ENCODE measurements at regions not wholly inside any gene's neighbourhood (a gene's known extent, or its start where the extent isn't known, plus 50 kb on each side); places are given as distances from the start of the nearest gene placed in this dataset.

DNA sequence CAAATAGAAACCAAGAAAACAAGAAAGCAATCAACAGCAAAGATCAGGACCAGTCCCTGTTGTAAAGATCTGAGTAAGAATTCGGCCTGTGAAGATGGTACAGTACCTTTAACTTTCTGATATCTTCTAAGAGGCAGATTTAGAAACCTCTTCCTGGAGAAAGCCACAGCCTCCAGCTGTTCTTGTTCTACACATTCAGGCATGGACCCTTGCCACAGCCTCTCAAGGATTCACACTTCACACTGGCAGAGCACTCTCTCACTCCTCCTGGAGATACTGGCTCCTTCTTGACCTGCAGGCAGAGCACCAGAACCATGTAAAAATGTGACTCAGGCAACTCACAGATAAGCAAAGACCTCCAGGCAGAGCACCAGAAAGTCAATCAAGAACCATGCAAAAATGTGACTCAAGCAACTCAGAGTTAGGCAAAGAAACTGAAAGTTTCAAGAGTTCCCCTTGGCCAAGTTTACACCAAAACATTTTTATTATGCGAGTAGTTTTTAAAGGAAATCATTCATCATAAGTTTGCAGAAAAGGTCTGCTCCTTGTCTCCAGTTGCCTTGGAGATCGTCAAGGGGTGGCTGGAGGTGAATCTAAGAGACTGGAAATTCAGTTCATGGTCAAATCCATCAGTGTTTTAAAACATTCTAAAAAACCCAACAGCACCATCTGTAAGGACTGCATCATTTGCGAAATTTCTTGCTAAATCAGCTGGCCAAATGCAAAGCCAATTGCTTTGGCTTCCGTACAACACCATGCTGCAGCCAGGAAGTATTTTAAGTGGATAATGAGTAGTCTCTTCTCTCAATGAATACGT is 119.3 kb upstream of the MDM1 start:
- peak; percentile 8 for DNase-seq

- DNase-seq: no peak
Measured at GRCh38 chr12:68452078-68452715, 120.0 kb upstream of the MDM1 start.

DNA sequence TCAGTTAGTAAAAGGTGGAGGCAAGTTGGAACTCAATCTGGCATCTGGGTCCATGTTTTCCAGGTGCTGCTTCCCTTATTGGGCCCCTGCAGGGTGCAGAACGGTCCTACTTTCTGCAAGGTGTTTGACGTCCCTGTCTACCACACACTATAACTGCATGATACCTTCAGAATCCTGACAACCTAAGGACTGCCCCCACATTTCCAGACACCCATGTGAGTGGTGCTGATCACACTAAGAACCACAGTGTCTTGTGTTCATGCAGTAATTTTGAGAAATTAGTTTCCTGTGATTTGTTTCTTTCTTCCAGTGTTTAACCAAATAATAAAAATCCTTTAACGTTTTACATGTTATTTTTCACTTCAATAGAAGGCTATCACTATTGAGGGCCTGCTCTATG is 121.1 kb upstream of the MDM1 start:
- DNase-seq: no peak

- no peak for DNase-seq
Measured at GRCh38 chr12:68453876-68454275, 121.7 kb upstream of the MDM1 start.

GRCh38 chr12:68454892-68455291 is 122.7 kb upstream of the MDM1 start:
- DNase-seq: no peak

DNA sequence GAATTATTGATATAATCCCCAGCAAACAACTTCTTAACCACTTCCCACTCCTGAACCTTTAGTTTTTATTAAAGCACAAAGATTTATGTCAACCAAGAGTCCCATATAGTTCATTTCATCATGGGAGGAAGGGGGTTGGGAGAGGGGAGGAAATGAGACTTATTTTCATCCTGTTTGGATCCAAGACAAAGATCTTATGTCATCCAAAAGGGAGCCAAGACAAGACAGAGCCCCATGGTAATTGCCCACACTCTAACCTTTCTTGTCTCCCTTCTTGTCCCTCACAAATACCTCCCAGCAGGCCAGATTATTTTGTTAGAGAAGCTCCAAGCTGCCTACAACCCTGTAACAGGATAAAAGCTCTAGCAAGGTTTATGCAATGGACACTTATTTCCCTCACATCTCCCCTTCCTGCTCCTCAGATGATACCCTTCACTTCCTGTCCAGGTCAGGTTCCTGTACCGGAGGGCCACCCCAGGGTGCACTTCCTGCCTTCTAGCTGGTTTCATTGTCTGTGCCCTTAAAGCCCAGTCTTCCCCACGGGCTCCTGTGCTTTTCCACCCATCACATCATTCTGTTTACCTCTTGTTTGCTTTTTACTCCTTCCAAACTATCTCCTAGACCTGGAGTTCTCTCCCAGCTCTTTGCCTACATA is 123.7 kb upstream of the MDM1 start:
- no peak for DNase-seq

- DNase-seq: no peak
Measured at GRCh38 chr12:68458866-68459265, 126.7 kb upstream of the MDM1 start.

DNA sequence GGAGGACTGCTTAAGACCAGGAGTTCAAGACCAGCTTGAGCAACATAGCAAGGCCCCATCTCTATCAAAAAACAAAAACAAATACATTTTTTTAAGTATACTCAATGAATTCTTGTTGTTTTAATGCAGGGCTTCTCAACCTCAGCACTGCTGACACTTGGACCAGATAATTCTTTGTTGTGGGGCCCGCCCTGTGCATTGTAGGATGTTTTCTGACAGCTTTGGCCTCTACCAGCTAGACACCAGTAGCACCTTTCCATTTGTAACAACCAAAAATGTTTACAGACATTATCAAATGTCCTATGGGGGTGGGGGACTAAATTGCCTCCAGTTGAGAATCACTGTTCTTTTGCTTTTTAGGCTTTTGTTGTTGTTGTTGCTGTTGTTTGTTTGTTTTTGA is 128.1 kb upstream of the MDM1 start:
- DNase-seq: no peak

DNA sequence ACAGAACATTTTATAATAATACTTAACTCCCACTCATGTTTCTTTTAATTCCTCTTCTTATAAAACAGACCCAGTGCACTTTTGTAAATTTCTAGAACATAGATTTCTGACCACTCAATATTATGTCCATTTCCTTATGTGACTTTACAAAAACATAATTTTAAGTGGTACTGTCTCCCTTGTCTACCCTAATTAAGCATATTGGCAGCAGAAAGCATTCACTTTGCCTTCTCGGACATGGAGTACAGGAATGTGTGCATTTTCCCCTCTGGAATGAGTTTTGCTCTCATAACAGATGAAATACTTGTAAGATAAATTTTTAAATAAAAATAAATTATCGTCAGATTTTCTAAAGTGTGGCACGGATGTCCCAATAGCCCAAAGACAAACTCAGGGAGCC is 129.5 kb upstream of the MDM1 start:
- DNase-seq: no peak

GRCh38 chr12:68462803-68463202 is 130.6 kb upstream of the MDM1 start:
- no peak for DNase-seq

DNA sequence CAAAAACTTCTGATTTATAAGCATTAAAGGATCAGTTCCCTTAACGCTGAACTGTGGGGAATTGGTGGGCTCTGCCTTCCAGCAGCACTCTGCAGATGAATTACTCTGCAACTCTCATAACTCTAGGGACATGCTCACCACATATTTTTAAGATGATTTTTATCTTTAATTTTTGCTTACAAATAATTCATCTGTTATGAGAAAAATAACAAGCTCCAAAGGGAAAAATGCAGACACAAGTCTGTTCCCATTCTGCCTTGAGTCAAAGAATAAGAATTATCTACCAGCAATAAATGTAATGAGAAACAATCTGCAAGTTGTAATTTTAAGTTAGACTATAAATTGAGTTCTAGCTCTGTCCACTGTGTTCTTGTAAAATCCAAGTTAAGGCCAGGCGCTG is 133.1 kb upstream of the MDM1 start:
- DNase-seq: no peak

DNA sequence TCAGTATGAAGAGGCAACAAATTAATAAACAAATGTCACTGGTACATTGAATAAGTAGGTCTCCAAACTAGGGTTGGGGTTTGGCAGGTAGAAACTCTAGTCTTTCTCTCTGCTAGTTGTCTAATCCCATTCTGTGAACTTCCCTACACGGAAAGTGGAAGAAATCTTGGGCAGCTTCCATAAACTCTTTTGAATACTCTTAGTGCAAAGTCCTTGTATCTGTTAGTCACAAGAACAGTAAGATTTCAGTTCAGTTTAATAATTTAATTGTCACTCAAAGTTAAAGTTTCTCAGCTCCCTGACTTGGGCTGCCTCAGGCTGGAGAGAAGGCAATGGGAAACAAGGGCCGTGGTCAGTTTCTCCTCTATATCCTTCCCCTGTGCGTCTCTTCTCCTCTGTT is 135.4 kb upstream of the MDM1 start:
- DNase-seq: no peak

DNA sequence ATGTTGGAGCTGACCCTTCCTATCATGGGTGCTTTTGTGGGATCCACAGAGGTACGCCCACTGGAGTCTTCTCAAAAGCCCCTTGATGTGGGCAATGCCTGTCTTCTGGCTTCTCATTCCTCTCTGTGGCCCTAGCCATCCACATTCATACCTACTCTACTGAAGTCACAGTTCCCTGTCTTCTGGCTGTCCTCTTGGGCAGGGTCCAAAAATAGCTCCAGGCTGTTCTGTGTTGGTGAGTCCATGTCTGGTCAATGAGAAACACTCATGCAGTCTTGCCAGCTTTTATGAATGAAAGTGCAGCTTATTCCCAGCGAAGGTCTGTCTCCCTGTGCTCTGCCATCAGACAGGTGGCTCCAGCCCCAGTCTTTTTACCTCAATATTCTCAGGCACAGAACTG is 135.9 kb upstream of the MDM1 start:
- no peak for DNase-seq

DNA sequence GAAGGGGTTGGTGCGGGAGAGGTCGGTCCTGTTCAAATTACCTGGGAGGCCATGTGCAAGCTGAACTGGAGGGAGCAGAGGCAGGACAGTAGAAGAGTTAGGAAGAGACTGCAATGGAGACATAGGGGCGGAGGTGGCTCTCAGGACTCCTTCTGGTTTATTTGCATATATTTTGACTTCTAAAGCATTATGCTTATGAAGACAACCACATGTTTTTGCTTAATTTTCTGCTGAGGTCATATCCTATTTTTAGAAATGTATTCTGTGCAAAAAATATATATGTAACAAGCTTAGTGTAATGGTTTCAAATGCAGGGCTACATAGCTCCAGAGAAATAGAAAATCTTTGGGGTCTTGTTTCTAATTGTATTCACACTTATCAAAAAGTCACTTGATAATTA is 137.0 kb upstream of the MDM1 start:
- DNase-seq: no peak

- DNase-seq: no peak
Measured at GRCh38 chr12:68470664-68471328, 138.6 kb upstream of the MDM1 start.

DNA sequence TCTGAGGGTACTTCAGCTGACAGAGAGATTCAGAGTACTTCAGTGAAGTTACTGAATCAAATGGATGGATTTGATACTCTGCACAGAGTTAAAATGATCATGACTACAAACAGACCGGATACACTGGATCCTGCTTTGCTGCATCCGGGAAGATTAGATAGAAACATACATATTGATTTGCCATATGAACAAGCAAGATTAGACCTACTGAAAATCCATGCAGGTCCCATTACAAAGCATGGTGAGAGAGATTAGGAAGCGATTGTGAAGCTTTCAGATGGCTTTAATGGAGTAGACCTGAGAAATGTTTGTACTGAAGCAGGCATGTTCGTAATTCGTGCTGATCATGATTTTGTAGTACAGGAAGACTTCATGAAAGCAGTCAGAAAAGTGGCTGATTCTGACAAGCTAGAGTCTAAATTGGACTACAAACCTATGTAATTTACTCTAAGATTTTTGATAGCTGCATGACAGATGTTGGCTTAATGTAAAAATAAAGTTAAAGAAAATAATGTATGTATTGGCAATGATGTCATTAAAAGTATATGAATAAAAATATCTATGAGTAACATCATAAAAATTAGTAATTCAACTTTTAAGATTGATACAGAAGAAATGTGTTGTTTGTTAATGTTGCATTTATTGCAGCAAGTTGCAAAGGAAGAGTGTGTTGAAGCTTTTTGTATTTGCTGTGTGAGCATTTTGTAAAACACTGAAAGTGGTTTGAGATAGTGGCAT is 136.1 kb upstream of the RAP1B start:
- DNase-seq: no peak

DNA sequence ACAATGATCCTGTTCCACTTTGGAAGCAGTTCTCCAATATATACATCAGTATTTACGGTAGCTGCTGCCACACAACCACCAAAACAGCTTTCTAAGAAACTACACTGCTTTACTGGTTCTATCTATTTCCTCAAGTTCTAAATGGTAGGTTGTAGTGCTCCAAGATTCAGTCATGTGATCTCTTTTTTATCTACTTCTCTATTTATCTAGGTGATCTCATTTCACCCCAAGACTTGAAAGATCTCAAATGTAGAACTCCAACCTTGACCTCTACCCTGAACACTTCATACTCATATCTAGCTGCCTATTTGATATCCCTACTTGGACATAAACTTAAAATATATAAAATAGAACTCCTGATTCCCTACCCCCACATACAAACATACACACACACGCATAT is 133.9 kb upstream of the RAP1B start:
- DNase-seq: no peak

GRCh38 chr12:68477261-68477772 is 133.4 kb upstream of the RAP1B start:
- DNase-seq: no peak

DNA sequence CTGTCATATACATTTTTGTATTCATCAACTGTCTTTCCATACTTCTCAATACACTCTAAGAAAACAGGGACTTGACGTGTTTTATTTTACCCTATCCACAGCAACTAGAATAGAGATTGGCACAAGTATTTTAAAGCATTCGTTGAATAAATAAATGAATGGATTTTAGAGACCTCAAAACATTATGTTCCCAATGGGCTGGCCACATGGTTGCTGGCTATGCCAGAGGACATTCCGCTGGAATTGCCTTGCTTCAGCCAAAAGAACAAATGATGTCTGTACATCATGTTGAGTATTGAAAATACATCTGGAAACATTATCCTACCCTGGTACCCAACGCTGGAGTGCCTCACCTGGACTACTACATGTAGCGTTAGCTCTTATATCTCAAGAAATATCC is 132.8 kb upstream of the RAP1B start:
- DNase-seq: no peak

- no peak for DNase-seq
Measured at GRCh38 chr12:68478516-68479260, 132.0 kb upstream of the RAP1B start.

DNA sequence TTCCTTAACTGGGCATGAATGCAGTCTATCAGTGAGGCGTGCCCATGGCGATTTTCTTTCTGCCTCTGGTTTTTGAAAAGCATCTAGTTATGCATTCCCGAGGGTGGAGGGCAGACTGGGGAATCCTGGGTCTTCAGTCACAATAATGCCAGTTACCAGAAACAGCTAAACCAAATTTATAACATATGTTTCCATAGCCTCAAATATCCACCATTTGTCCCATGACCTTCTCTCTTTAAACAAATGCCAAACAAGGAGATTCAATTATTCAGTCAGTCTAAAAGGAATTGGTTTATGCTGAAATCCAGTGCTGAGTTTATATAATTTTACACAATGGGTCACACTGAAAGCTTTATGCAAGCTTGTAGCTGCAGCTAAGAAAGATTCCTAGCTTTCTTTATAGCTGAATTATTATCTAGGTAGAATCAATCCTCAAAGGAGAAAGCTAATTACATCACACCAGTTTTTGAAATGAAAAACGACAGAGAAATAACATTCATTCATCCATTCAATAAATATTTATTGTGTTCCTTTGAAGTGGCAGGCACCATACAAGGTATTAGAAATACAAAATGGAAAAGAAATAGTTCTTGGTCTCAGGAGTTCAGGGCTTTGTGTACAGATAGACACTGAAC is 131.3 kb upstream of the RAP1B start:
- no peak for DNase-seq

- DNase-seq: no peak
Measured at GRCh38 chr12:68479896-68480291, 130.8 kb upstream of the RAP1B start.

Data from NCI-H1092 (cell line).